GM18505 (cell line): ENCODE measurements at regions not wholly inside any gene's neighbourhood (a gene's known extent, or its start where the extent isn't known, plus 50 kb on each side); places are given as distances from the start of the nearest gene placed in this dataset.

Experiments
- ATAC-seq: cut with Tn5 transposase; IDR thresholded peaks from one replicate; pipeline ENCODE4 v1.9.1; 2021; ENCODE audit not compliant: unreplicated experiment
- POLR2A ChIP-seq: IDR thresholded peaks from 4 replicates; pipeline ENCODE4 v1.6.1; 2011; ENCODE audit warnings: borderline replicate concordance; ENCODE audit not compliant: insufficient read depth, insufficient read length; ENCODE audit errors: extremely low read depth

DNA sequence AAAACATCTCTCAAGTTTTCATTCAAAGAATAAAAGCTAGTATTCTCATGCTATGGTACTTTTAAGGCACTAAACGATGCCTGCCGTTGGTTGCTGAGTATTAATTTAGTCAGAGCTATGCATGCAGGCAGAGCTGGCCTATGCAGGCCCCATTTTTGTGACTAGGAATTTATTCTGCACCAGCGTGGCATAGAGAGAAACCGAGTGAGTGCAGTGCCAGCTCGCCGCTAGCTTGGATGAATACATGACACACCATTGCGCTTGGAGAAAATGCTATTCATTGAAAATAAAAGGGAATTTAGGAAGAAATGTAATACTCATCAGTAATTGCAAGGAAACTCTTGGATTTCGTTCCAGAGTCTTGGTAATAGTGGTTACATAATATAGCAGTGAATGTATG is 231.6 kb upstream of the RBFOX1 start:
- TF ChIP-seq POLR2A, result no peak
- no peak for ATAC-seq

DNA sequence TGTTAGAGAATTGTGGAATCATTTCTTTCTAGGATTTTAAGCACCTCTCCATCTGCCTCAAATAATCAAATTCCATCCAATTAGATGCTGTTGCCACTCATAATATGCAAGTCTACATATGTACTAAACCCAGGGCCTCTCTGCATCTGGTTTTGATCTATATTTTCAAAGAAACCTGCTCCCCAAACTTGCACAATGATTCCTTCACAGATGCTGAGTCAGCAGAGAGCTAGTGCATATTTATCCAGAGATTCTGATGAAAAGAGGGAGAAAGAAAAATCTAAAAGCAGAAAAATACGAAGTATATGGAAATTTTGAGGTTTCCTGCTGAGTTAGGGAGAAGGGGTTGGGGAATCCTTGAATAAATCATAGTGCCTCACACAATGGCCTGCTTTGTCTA is 235.1 kb upstream of the RBFOX1 start:
- ATAC-seq, result no peak
- no peak for TF ChIP-seq POLR2A

- no peak for ATAC-seq
These were observed 239.1 kb upstream of the RBFOX1 start for GRCh38 chr16:7093511-7093910.

DNA sequence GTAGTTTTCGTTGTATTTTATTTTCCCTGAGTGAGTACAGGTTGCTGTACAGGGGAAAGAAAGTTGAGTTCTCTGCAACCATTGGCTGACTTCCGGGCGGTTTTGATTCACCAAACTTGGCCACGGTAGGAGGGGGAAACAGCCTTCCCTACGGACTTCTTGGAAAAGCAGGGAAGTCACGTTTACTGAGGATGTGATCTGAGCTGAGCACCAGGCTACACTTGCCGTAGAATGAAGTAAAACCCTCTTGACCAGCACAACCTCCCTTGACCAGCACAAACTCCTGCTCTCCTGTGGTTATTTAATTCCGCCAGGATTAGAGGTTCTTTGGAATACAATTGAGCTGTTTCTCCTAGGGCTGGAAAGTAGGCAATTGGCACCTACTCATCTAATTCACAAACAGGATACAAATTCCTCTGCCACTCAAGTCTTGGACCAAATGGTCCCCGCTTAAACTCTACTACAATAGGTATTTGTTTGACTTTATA is 242.0 kb upstream of the RBFOX1 start:
- no peak for ATAC-seq
- no peak for TF ChIP-seq POLR2A

More at GRCh38 chr16:7093511-7093910, 239.1 kb upstream of the RBFOX1 start:
- no peak for TF ChIP-seq POLR2A

GRCh38 chr16:7089751-7090150 is 242.9 kb upstream of the RBFOX1 start:
- no peak for TF ChIP-seq POLR2A

GRCh38 chr16:7088711-7089110 is 243.9 kb upstream of the RBFOX1 start:
- no peak for ATAC-seq
- no peak for TF ChIP-seq POLR2A

More at GRCh38 chr16:7089751-7090150, 242.9 kb upstream of the RBFOX1 start:
- no peak for ATAC-seq

- TF ChIP-seq POLR2A, result no peak
- ATAC-seq, result no peak
These were observed 245.6 kb upstream of the RBFOX1 start for GRCh38 chr16:7086822-7087616.

- TF ChIP-seq POLR2A, result no peak
- ATAC-seq, result no peak
These were observed 246.9 kb upstream of the RBFOX1 start for GRCh38 chr16:7085776-7086175.

GRCh38 chr16:7083096-7083495 is 249.5 kb upstream of the RBFOX1 start:
- TF ChIP-seq POLR2A, result no peak

GRCh38 chr16:7077636-7078035 is 255.0 kb upstream of the RBFOX1 start:
- TF ChIP-seq POLR2A, result no peak
- ATAC-seq, result no peak

More at GRCh38 chr16:7083096-7083495, 249.5 kb upstream of the RBFOX1 start:
- no peak for ATAC-seq

DNA sequence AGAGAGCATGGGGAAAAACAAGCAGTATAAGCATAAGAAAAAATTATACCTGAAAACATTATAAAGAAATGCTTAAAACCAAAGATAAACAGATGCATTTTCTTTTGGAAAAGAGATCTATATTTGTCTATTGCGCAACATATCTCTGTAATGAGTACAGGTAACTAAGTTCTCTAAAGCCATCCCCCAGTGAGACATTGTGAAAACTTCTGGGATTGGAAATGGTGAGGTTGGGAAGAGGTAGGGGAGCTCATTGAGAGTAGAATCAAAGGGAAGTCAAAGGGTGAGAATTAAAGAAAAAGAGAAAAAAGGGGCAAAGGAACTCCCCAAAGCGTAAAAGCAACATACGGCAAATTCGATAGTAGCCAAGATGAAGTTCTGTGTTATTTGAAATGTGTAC is 257.9 kb upstream of the RBFOX1 start:
- no peak for ATAC-seq
- no peak for TF ChIP-seq POLR2A

DNA sequence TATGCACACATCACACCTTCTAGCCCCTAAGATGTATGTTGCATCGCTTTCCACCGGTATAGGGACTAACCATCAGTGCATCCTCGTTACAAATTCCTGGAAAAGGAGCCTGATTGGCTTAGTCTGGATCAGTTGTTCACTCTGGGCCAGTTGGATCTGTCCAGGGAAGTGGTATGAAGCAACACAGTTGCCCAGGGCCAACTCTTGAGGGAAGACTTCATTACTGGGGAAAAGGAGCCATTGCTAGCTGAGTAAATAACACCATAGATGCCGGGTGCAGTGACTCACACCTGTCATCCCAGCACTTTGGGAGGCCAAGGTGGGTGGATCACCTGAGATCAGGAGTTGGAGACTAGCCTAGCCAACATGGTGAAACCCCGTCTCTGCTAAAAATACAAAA is 275.2 kb upstream of the RBFOX1 start:
- no peak for ATAC-seq
- no peak for TF ChIP-seq POLR2A

DNA sequence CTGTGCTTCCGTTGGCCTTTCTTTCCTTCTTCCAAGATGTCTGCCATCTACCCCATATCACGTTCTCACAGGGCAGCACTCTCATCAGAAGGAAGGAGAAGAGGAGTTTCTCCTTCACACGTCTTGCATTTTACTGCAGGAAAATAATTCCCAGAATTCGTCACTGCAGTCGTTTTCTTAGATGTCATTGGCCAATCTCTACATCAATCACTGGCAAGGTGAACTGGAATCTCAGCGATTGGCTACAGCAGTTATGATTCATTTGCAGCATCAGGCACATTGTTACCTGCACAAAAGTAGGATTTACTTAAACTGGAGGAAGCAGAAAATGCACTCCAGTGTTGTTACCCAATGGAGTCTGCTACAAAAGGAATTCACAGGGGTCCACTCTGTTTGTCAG is 277.2 kb upstream of the RBFOX1 start:
- no peak for TF ChIP-seq POLR2A
- no peak for ATAC-seq

- TF ChIP-seq POLR2A, result no peak
- ATAC-seq, result no peak
These were observed 280.9 kb upstream of the RBFOX1 start for GRCh38 chr16:7051591-7052349.

- no peak for ATAC-seq
- TF ChIP-seq POLR2A, result no peak
These were observed 288.3 kb upstream of the RBFOX1 start for GRCh38 chr16:7044331-7044730.

DNA sequence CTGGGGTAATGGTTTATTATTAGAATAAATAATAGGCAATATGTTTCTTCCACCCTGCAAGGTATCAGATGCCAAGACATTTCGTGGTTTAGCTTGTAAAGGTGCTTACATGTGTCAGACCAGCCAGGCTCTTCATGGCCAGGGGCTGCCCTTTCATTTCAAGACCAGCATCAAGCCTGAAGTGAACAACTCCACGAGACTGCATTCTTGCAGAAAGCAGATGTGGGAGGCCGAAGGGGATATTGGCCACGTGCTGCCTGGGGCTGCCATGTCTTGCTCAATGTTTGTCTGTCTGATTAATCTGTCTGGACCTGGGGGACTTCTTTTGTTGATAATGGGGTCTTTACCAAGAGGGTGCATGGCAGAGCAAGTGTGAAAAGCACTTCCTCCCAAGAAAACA is 294.2 kb upstream of the RBFOX1 start:
- ATAC-seq, result no peak
- TF ChIP-seq POLR2A, result no peak
